ENCODE measurements at regions not wholly inside any gene's neighbourhood (a gene's known extent, or its start where the extent isn't known, plus 50 kb on each side); places are given as distances from the start of the nearest gene placed in this dataset.

DNA sequence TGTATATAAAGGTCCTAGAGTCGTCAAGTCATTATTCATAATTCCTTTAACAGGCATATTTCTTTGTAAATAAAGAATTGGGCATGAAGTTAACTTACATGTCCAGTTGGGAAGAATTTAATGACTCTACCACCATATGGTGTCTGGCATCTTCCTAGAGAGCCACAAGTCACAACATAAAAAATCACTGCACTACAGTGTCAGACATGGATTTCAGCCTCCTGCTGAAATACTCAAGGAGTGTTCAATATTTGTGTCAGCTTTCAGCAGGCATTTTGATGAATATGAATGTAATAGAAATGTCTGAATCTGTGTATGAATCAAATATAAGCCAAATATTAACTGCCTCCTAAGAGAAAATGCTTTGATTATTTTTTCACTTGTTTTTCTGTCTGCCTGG lies 91.9 kb upstream of the TMPRSS15 start:
- TF ChIP-seq, protein P1, sequence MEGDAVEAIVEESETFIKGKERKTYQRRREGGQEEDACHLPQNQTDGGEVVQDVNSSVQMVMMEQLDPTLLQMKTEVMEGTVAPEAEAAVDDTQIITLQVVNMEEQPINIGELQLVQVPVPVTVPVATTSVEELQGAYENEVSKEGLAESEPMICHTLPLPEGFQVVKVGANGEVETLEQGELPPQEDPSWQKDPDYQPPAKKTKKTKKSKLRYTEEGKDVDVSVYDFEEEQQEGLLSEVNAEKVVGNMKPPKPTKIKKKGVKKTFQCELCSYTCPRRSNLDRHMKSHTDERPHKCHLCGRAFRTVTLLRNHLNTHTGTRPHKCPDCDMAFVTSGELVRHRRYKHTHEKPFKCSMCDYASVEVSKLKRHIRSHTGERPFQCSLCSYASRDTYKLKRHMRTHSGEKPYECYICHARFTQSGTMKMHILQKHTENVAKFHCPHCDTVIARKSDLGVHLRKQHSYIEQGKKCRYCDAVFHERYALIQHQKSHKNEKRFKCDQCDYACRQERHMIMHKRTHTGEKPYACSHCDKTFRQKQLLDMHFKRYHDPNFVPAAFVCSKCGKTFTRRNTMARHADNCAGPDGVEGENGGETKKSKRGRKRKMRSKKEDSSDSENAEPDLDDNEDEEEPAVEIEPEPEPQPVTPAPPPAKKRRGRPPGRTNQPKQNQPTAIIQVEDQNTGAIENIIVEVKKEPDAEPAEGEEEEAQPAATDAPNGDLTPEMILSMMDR (IDR thresholded peaks at IDR 0.05), result no peak
- TF ChIP-seq POLR2A (IDR thresholded peaks at IDR 0.05) (no peak), POLR2AphosphoS5 (IDR thresholded peaks at IDR 0.05) (no peak), EP300 (IDR thresholded peaks at IDR 0.05; ENCODE audit: low read depth) (no peak)
